ENCODE measurements at regions not wholly inside any gene's neighbourhood (a gene's known extent, or its start where the extent isn't known, plus 50 kb on each side); places are given as distances from the start of the nearest gene placed in this dataset.

- TF ChIP-seq YY1 (IDR thresholded peaks at IDR 0.05; ENCODE audit: low read depth, low read length) (no peak), CTCF (IDR thresholded peaks at IDR 0.05; ENCODE audit: control extremely low read depth in 1 of 3, insufficient read depth in 1 of 3, low read depth in 1 of 3, low read length in 3 of 3) (no peak), EGR1 (IDR thresholded peaks at IDR 0.05; ENCODE audit: borderline replicate concordance, low read depth, low read length) (no peak), BRCA1 (IDR thresholded peaks at IDR 0.05; ENCODE audit: low read depth, low read length) (no peak), SIN3A (conservative IDR thresholded peaks at IDR 0.05 in 1 of 2, IDR thresholded peaks at IDR 0.05 in 1 of 2; ENCODE audit: low read depth in 1 of 2, low read length in 2 of 2) (no peak), MAX (IDR thresholded peaks at IDR 0.05) (no peak), POLR2AphosphoS5 (IDR thresholded peaks at IDR 0.05; ENCODE audit: low read depth, low read length) (no peak), SIX5 (IDR thresholded peaks at IDR 0.05; ENCODE audit: low read depth, low read length) (no peak), SRF (IDR thresholded peaks at IDR 0.05; ENCODE audit: low read depth, low read length) (no peak), EP300 (IDR thresholded peaks at IDR 0.05; ENCODE audit: borderline replicate concordance in 1 of 2, low read depth in 2 of 2, low read length in 2 of 2) (no peak), CHD2 (IDR thresholded peaks at IDR 0.05; ENCODE audit: low read length) (no peak)
Observed at GRCh38 chr12:69173368-69173767, 66.0 kb upstream of the CPSF6 start.
